ENCODE measurements at regions not wholly inside any gene's neighbourhood (a gene's known extent, or its start where the extent isn't known, plus 50 kb on each side); places are given as distances from the start of the nearest gene placed in this dataset.

DNA sequence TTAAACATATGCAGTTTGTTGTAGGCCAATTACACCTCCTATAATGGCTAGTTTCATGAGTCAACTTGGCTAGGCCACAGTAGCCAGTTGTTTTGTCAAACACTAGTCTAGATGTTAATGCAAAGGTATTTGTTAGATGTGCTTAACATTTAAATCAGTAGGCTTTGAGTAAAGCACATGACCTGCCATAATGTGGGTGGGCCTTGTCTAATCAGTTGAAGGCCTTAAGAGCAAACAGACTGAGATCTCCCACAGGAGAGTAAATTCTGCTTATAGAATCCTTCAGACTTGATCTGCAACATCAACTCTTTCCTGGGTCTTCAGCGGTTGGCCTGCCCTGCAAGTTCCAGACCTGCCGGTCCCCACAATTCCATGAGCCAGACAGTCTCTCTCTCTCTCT, 1345.9 kb downstream of the BRD1 start:
- Histone ChIP-seq H3K9ac (ENCODE audit: low read length) (no peak overlapping the region), H3K4me1 (ENCODE audit: control insufficient read depth in 2 of 2, insufficient read depth in 2 of 2, low read length in 2 of 2) (no peaks in the 10 kb centered on the region), H3K4me2 (replicated peaks; ENCODE audit: low read depth, low read length, poor library complexity, severe bottlenecking) (no peak overlapping the region), H2AFZ (ENCODE audit: insufficient read depth, low read depth, low read length, poor library complexity, severe bottlenecking) (no peak overlapping the region), H3K9me3 (ENCODE audit: control extremely low read depth in 1 of 3, control insufficient read depth in 2 of 3, insufficient read depth in 1 of 3, low read length in 2 of 3) (peaks cover 0 to 12% (median 0%) of the 10 kb centered on the region in 3 donors), H4K20me1 (ENCODE audit: control insufficient read depth, insufficient read depth, low read length, poor library complexity, severe bottlenecking) (no peaks in the 10 kb centered on the region), H3K4me3 (ENCODE audit: control extremely low read depth in 1 of 5, extremely low read depth in 1 of 5, insufficient read depth in 1 of 5, low read depth in 2 of 5, low read length in 4 of 5) (no peak overlapping the region), H3K27me3 (replicated peaks in 1 of 4; ENCODE audit: control extremely low read depth in 1 of 4, control insufficient read depth in 3 of 4, insufficient read depth in 4 of 4, low read length in 3 of 4) (peaks cover 0 to 6% (median under 1%) of the 10 kb centered on the region in 4 experiments), H3K79me2 (ENCODE audit: control insufficient read depth, insufficient read depth, low read length) (no peaks in the 10 kb centered on the region), H3K27ac (ENCODE audit: low read length in 2 of 2) (no peak overlapping the region), H3K36me3 (replicated peaks in 1 of 2; ENCODE audit: control extremely low read depth in 1 of 2, control insufficient read depth in 1 of 2, extremely low read depth in 1 of 2, insufficient read depth in 2 of 2, low read length in 1 of 2) (no peaks in the 10 kb centered on the region)
- ATAC-seq (ENCODE audit: low read depth) (no peak), DNase-seq (no peak)
- intact Hi-C loops (cut with micrococcal nuclease) = no loop called here
- ChIA-PET POLR2A (no interaction called here), CTCF (no interaction called here)
- Mint-ChIP-seq H3K4me3 (no peak overlapping the region), H3K9me3 (ENCODE audit: insufficient read depth) (no peaks in the 10 kb centered on the region), H3K4me1 (no peaks in the 10 kb centered on the region), H3K27ac (no peak overlapping the region), H3K27me3 (peaks cover 14% of the 10 kb centered on the region)
- no CpG with 5 or more reads among the region's 2 CpGs for WGBS (ENCODE audit: insufficient coverage)
- TF ChIP-seq, protein P1, sequence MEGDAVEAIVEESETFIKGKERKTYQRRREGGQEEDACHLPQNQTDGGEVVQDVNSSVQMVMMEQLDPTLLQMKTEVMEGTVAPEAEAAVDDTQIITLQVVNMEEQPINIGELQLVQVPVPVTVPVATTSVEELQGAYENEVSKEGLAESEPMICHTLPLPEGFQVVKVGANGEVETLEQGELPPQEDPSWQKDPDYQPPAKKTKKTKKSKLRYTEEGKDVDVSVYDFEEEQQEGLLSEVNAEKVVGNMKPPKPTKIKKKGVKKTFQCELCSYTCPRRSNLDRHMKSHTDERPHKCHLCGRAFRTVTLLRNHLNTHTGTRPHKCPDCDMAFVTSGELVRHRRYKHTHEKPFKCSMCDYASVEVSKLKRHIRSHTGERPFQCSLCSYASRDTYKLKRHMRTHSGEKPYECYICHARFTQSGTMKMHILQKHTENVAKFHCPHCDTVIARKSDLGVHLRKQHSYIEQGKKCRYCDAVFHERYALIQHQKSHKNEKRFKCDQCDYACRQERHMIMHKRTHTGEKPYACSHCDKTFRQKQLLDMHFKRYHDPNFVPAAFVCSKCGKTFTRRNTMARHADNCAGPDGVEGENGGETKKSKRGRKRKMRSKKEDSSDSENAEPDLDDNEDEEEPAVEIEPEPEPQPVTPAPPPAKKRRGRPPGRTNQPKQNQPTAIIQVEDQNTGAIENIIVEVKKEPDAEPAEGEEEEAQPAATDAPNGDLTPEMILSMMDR (IDR thresholded peaks at IDR 0.05) = no peak
- TF ChIP-seq EZH2 (IDR thresholded peaks at IDR 0.05; ENCODE audit: borderline replicate concordance, insufficient read depth, low read depth, low read length, poor library complexity, severe bottlenecking) = no peak

DNA sequence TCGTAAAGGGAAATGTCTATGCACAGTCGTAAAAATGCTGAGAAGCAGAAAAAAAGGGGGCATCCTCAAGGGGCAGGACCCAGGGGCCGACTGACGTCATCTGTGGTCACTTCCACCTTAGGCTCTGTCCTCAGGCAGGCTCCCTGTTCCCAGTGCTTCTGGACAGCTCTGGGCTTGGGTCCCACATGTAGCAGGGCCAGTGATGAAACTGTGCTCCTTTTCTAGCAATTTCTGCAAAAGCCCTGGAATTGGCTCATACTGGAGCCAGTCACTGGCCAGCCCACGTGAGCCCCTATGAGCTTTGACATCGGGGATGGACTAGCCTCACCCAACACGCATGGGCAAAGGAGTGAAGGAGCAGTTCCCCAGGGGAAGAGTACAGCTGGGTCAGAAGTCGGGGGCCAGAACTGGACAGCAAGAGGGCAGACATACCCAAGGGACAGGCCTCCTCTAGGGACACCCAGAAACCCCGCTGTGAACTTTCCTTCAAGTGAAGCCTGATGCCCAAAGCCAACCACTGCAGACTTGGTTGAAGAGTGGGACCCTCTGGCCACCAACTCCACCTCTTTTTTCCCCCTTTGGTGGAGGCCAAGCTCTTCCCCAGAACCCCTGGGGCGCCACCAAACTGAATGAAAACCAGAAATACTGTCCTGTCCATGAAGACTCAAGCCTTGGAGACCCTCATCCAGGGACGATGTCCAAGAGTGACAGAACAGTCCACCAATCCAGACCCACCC, 1349.0 kb downstream of the BRD1 start:
- no peak overlapping the region for H3K4me3 ChIP-seq (ENCODE audit: control extremely low read depth in 1 of 5, extremely low read depth in 1 of 5, insufficient read depth in 1 of 5, low read depth in 2 of 5, low read length in 4 of 5)
- H3K36me3 ChIP-seq (replicated peaks in 1 of 2; ENCODE audit: control extremely low read depth in 1 of 2, control insufficient read depth in 1 of 2, extremely low read depth in 1 of 2, insufficient read depth in 2 of 2, low read length in 1 of 2) = no peaks in the 10 kb centered on the region
- no peak for DNase-seq
- no peak overlapping the region for H3K9ac ChIP-seq (ENCODE audit: low read length)
- H3K27ac Mint-ChIP-seq = no peak overlapping the region
- H3K4me1 ChIP-seq (ENCODE audit: control insufficient read depth in 2 of 2, insufficient read depth in 2 of 2, low read length in 2 of 2) = no peaks in the 10 kb centered on the region
- peaks cover 0 to 10% (median 0%) of the 10 kb centered on the region in 4 experiments for H3K27me3 ChIP-seq (replicated peaks in 1 of 4; ENCODE audit: control extremely low read depth in 1 of 4, control insufficient read depth in 3 of 4, insufficient read depth in 4 of 4, low read length in 3 of 4)
- H3K4me1 Mint-ChIP-seq = no peaks in the 10 kb centered on the region
- H2AFZ ChIP-seq (ENCODE audit: insufficient read depth, low read depth, low read length, poor library complexity, severe bottlenecking) = no peak overlapping the region
- no peak overlapping the region for H3K27ac ChIP-seq (ENCODE audit: low read length in 2 of 2)
- WGBS (ENCODE audit: insufficient coverage) = 88% methylated on average over 9 of the region's 11 CpGs
- H3K79me2 ChIP-seq (ENCODE audit: control insufficient read depth, insufficient read depth, low read length) = no peaks in the 10 kb centered on the region
- POLR2A ChIA-PET = no interaction called here
- no peak for ATAC-seq (ENCODE audit: low read depth)
- no peaks in the 10 kb centered on the region for H4K20me1 ChIP-seq (ENCODE audit: control insufficient read depth, insufficient read depth, low read length, poor library complexity, severe bottlenecking)
- TF ChIP-seq, protein P1 (IDR thresholded peaks at IDR 0.05) = no peak
- TF ChIP-seq EZH2 (IDR thresholded peaks at IDR 0.05; ENCODE audit: borderline replicate concordance, insufficient read depth, low read depth, low read length, poor library complexity, severe bottlenecking) = no peak
- peaks cover 18% of the 10 kb centered on the region for H3K27me3 Mint-ChIP-seq
- peaks cover 0 to 7% (median 0%) of the 10 kb centered on the region in 3 donors for H3K9me3 ChIP-seq (ENCODE audit: control extremely low read depth in 1 of 3, control insufficient read depth in 2 of 3, insufficient read depth in 1 of 3, low read length in 2 of 3)
- no peaks in the 10 kb centered on the region for H3K9me3 Mint-ChIP-seq (ENCODE audit: insufficient read depth)
- no peak overlapping the region for H3K4me3 Mint-ChIP-seq
- CTCF ChIA-PET = no interaction called here
- intact Hi-C loops (cut with micrococcal nuclease) = no loop called here
- H3K4me2 ChIP-seq (replicated peaks; ENCODE audit: low read depth, low read length, poor library complexity, severe bottlenecking) = no peak overlapping the region
